HG02678 (cell line): ENCODE measurements at regions not wholly inside any gene's neighbourhood (a gene's known extent, or its start where the extent isn't known, plus 50 kb on each side); places are given as distances from the start of the nearest gene placed in this dataset.
"Not testable (repeated sequence)": the region's sequence is repeated elsewhere in the genome, so short reads cannot be mapped to it uniquely, and the experiment has no call there.

Experiments used
- ATAC-seq: cut with Tn5 transposase; IDR thresholded peaks from one replicate; pipeline ENCODE4 v1.9.1; 2021; ENCODE audit warnings: mild to moderate bottlenecking, moderate library complexity; ENCODE audit not compliant: unreplicated experiment

GRCh38 chr1:66424530-66424929, 109.4 kb upstream of the SGIP1 start:
- not testable (repeated sequence) for ATAC-seq

DNA sequence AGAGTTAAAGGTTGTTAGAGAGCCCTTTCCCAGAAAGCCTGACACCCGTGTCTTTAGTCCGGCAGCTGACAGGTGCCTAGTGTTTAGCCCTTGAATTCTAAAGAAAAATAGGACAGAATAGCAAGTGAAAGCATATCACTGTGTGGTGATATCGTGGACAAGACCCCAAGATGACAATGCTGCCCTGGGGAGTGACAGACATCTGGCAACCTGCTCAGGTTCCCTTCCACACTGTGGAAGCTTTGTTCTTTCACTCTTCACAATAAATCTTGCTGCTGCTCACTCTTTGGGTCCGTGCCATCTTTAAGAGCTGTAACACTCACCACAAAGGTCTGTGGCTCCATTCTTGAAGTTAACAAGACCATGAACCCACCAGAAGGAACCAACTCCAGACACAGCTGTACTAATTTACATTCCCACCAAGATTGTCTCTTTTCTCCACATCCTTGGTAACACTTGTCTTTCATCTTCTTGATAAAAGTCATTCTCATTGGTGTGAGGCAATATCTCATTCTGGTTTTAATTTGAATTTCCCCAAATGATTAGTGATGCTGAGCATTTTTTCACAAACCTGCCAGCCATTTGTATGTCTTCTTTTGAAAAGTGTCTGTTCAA, 107.6 kb upstream of the SGIP1 start:
- ATAC-seq: peak; percentile 62

GRCh38 chr1:66430815-66431214, 103.1 kb upstream of the SGIP1 start:
- ATAC-seq: not testable (repeated sequence)

DNA sequence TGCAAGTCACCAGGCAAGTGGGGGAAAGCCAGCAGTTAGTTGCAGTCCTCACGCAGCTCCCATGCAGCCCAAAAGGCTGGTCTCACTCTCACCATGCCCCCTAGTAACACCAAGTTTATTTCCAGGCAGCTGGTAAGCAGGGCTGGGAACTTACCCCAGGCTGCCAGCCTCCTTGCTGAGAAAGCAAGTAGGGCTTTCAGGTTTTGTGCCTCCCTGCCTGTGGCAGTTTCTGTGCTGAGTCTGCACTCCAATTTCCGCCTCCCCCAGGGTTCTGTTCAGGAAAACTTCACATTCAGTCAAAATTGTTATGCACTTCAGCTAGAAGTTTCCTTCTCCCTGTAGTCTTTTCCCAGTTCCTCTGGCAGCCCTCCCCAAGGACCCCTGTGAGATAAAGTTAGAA, 102.0 kb upstream of the SGIP1 start:
- ATAC-seq: no peak

GRCh38 chr1:66433611-66434010, 100.3 kb upstream of the SGIP1 start:
- no peak for ATAC-seq

- no peak for ATAC-seq
These were observed 99.9 kb upstream of the SGIP1 start for GRCh38 chr1:66434096-66434495.

GRCh38 chr1:66435541-66435940, 98.4 kb upstream of the SGIP1 start:
- no peak for ATAC-seq

DNA sequence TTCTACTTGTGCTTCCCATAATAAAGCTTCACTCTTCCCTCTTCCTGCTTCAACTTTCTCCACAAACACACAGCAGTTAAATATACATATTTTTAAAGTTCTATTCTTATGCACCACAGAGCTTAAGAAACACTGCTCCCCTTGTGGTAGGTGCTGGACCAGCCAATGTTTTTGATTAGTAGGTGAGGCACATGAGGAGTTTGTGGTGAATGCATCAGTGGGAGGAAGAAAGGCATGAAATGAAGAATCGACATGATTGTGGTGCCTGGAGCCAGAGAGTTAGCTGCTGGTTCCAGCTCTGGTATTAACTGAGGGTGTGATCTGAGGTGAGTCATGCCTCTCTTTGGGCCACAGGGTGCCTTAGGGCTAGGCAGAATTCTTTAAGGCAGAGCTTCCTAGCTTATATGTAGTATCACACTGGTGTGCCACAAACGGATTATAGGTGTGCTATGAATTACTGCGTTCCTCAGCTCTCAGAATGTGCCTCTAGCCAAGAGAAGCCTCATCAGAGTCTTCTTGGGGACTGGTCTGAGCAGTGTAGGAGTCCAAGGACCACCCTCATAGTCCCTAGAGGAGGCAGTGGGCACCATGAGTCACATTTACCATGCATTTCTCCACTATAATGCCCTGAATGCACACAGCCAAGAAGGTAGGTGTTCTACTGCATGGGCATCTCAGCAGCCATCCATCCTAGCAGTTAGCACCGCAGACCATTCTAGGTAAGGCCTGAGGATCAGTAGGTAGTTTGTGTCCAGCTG, 97.4 kb upstream of the SGIP1 start:
- peak; percentile 69 for ATAC-seq

DNA sequence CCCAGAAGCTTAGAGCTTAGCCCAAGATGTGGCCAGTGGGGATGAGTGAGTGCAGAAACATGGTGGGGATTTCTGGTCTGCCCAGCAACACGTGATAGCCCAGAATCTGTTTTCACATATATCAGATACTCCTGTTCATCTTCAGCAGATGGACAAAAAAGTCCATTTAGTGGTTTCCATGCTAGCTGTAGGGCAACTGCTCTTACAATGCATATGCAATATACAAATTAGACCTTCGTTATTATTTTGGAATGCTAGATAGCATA, 96.9 kb upstream of the SGIP1 start:
- peak; percentile 18 for ATAC-seq

DNA sequence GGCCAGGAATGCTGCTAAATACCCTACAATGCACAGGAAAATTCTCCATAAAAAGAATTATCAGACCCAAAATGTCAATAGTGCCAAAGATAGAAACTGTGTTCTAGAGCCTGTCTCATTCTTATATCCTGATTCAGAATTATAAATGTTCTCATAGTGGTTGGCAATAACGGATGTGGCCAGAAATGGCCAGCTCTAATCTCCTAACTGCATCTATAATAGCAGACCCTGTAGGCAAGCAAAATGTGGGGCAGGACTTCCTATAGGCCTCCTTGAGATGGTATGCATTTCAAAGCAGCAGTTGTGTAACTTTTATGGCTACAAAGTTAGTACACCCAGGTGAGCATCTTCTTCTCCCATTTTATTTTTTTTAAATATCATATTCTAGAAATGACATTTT, 95.9 kb upstream of the SGIP1 start:
- ATAC-seq: no peak

- no peak for ATAC-seq
These were observed 95.5 kb upstream of the SGIP1 start for GRCh38 chr1:66438501-66438900.

GRCh38 chr1:66439031-66439740, 94.8 kb upstream of the SGIP1 start:
- ATAC-seq: peak; percentile 70

DNA sequence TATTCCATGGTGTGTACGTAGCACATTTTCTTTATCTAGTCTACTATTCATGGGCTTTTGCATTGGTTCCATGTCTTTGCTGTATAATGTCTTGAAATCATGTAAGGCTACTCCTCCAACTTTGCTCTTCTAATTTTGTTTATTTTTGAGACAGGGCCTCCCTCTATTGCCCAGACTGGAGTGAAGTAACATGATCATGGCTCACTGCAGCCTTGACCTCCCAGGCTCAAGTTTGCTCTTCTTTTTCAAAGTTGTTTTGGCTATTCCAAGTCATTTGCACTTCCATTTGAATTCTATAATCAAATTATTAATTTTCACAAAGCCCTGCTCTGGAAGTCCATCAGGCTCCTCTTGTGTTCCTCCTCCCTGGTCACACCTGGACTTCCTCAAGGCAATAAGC, 90.2 kb upstream of the SGIP1 start:
- ATAC-seq: no peak

DNA sequence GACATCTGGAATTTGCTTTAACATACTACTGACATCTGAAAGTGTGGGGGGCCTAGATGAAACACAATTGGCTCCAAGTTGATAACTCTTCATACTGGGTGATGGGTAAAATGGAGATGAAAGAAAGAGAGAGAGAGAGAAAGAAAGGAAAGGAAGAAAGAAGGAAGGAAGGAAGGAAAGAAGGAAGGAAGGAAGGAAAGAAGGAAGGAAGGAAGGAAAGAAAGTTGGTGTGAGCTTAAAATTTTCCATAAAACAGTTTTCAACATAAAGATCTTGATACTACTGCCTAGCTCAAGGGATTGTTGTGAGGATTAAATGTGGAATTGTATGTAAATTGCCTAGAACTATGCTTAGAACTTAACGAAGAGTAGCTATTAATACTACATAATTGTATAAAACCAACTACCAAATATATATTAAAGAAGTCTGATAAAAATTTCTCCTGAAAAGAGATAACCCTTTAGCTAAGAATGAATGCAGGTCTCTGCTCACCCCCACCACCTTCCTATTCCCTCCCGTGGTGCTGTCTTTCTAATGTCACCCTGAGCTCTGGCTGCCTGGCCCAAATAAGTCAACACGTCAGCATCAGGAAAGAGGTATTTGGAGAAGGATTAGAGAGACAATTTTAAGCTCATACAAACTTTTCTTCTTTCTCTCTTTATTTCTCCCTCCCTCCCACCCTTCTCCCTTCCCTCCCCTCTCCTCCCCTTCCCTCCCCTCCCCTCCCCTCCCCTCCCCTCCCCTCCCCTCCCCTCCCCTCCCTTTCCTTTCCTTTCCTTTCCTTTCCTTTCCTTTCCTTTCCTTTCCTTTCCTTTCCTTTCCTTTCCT, 89.3 kb upstream of the SGIP1 start:
- no peak for ATAC-seq

GRCh38 chr1:66445492-66446181, 88.3 kb upstream of the SGIP1 start:
- peak; percentile 88 for ATAC-seq

DNA sequence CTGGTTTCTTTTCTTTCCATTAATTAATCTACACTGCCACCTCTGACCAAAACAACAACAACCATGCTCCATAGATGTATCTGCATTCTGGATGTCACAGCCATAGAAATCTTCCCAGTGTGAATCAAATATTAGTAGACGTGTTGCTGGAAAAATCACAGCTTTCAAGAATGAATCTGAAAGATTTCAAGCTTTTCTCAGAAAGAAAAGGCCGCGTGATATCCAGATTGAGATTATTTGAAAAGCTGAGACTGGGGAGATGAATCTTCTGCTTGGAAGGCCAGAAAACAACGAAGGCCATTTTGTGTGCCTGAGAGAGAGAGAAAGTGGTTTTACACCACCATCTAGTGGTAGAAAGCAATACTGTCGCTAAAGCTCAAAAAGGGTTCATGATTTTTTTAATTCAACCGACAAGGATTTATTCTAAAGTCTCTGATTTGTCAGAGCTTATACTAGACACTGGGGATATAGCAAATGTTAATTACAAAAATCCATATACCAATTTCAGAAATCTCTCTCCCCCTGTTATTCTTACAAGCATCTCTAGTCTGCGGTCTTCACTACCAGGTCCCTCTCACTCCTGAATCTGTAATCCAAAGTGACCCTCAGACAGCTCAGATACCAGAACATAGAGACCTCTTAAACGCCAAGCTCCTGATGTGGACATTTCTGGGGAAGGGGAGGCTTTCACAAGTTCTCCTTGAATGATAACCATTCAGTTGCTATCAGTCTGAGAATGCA, 87.5 kb upstream of the SGIP1 start:
- peak; percentile 42 for ATAC-seq

DNA sequence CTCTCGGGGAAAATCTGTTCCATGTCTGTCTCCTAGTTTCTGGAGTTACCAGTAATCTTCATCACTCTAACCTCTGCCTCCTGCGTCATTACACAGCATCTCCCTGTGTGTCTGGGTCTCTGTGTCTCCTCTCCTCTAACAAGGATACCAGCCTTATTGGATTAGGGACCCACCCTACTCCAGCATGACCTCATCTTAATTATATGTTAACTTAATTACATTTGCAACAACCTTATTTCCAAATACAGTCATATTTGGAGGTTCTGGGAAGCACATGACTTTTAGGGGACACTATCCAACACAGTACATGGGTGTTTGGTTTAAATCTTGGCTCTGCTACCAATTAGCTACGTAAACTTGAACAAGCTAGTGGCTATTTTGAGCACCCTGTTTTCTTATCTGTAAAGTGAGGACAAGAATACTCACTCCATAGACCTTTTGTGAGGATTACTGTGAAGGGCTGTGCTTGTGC, 83.9 kb upstream of the SGIP1 start:
- ATAC-seq: no peak

DNA sequence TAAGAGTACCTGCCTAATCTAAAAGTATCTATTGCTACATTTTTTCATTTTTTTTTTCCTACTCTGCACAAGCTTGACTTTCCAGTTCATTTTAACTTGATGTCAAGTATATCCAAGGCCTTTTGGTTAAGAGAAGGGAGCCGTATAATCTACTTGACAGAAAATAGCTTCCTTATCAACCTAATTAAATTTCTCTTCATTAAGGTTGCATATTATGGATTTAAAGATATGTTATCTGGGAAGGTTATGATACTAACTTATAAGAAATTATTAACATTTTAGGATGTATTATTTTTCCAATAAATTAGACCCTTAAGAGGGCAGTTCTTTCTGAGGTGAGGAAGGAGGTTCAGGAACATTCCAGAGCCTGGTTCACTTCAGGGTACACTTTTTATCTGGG, 83.1 kb upstream of the SGIP1 start:
- no peak for ATAC-seq

- ATAC-seq: no peak
These were observed 81.8 kb upstream of the SGIP1 start for GRCh38 chr1:66452162-66452561.

DNA sequence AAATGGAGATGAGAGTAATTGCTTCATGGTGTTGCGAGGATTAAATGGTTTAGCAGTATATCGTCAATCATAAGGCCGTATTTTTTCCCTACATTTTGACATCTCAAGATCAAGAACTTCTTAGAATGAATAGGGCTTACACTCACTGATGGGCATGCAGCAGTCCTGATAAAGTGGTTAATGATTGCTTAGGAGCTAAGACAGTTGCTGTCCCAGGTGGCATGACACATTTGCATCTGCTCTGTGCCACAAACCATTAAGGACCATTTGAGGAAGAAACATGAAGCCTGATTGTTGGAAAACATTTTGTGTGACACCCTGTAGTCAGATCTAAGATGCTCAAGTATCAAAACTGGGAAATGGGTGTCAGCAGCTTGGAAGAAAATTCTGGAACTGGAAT, 81.0 kb upstream of the SGIP1 start:
- no peak for ATAC-seq
